ENCODE measurements at regions not wholly inside any gene's neighbourhood (a gene's known extent, or its start where the extent isn't known, plus 50 kb on each side); places are given as distances from the start of the nearest gene placed in this dataset.

DNA sequence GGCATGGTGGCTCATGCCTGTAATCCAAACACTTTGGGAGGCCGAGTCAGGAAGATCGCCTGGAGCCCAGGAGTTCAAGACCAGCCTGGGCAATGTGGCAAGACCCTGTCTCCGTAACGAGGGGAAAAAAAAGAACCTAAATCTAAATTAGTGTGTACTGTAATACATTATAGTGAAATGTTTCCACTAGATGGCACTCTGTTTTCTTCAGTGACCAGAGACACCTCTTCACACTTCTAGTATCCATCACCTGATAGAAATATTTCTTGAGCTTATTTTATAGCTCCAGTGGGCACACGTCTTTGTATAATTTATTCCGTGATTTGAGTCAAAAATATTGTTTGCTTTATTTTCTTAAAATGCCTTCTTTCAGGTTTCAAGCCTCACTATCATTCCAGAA, 600.9 kb upstream of the DIPK2B start:
- POLR2A ChIA-PET = no interaction called here
- TF ChIP-seq, protein P1, sequence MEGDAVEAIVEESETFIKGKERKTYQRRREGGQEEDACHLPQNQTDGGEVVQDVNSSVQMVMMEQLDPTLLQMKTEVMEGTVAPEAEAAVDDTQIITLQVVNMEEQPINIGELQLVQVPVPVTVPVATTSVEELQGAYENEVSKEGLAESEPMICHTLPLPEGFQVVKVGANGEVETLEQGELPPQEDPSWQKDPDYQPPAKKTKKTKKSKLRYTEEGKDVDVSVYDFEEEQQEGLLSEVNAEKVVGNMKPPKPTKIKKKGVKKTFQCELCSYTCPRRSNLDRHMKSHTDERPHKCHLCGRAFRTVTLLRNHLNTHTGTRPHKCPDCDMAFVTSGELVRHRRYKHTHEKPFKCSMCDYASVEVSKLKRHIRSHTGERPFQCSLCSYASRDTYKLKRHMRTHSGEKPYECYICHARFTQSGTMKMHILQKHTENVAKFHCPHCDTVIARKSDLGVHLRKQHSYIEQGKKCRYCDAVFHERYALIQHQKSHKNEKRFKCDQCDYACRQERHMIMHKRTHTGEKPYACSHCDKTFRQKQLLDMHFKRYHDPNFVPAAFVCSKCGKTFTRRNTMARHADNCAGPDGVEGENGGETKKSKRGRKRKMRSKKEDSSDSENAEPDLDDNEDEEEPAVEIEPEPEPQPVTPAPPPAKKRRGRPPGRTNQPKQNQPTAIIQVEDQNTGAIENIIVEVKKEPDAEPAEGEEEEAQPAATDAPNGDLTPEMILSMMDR (IDR thresholded peaks at IDR 0.05 in 2 of 3, conservative IDR thresholded peaks at IDR 0.05 in 1 of 3; ENCODE audit: insufficient read depth in 2 of 3, low read depth in 1 of 3, low read length in 3 of 3) = peak in 1 of 3 experiments; percentile 37; a peak in 2 of 6 replicates
- TF ChIP-seq, protein P2, sequence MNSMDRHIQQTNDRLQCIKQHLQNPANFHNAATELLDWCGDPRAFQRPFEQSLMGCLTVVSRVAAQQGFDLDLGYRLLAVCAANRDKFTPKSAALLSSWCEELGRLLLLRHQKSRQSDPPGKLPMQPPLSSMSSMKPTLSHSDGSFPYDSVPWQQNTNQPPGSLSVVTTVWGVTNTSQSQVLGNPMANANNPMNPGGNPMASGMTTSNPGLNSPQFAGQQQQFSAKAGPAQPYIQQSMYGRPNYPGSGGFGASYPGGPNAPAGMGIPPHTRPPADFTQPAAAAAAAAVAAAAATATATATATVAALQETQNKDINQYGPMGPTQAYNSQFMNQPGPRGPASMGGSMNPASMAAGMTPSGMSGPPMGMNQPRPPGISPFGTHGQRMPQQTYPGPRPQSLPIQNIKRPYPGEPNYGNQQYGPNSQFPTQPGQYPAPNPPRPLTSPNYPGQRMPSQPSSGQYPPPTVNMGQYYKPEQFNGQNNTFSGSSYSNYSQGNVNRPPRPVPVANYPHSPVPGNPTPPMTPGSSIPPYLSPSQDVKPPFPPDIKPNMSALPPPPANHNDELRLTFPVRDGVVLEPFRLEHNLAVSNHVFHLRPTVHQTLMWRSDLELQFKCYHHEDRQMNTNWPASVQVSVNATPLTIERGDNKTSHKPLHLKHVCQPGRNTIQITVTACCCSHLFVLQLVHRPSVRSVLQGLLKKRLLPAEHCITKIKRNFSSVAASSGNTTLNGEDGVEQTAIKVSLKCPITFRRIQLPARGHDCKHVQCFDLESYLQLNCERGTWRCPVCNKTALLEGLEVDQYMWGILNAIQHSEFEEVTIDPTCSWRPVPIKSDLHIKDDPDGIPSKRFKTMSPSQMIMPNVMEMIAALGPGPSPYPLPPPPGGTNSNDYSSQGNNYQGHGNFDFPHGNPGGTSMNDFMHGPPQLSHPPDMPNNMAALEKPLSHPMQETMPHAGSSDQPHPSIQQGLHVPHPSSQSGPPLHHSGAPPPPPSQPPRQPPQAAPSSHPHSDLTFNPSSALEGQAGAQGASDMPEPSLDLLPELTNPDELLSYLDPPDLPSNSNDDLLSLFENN (IDR thresholded peaks at IDR 0.05; ENCODE audit: low read depth in 2 of 2, low read length in 2 of 2) = no peak
- no peak for TF ChIP-seq TAF9B (IDR thresholded peaks at IDR 0.05; ENCODE audit: partially characterized antibody)
- TF ChIP-seq MCM5 (IDR thresholded peaks at IDR 0.05; ENCODE audit: low read depth) = no peak
- TF ChIP-seq FOS (IDR thresholded peaks at IDR 0.05; ENCODE audit: extremely low read depth, insufficient read length) = no peak
- no peak for TF ChIP-seq TBP (optimal IDR thresholded peaks at IDR 0.05; ENCODE audit: low read depth, low read length)
- TF ChIP-seq RAD21 (CRISPR knock-in tag; conservative IDR thresholded peaks at IDR 0.05 in 1 of 2, IDR thresholded peaks at IDR 0.05 in 1 of 2) = peak in 1 of 2 experiments; percentile 32; a peak in 2 of 4 replicates
- TF ChIP-seq ZNF274 (IDR thresholded peaks at IDR 0.05; ENCODE audit: borderline replicate concordance, low read depth, low read length) = no peak

More for the DNA sequence above, 600.9 kb upstream of the DIPK2B start:
- H3K36me3 ChIP-seq (ENCODE audit: control insufficient read depth, insufficient read depth, low read length) = no peaks in the 10 kb centered on the region
- no peaks in the 10 kb centered on the region for H3K9me1 ChIP-seq (ENCODE audit: control insufficient read depth, insufficient read depth, low read length)
- CTCF ChIA-PET (ENCODE audit: low intra/inter-chr PET ratio) = no interaction called here
- no peaks in the 10 kb centered on the region for H3K79me2 ChIP-seq (ENCODE audit: control insufficient read depth, insufficient read depth, low read length)
- H2AFZ ChIP-seq (ENCODE audit: low read depth, low read length) = no peak overlapping the region
- in situ Hi-C loops (cut with MboI) = no loop called here
- no peaks in the 10 kb centered on the region for H3K4me1 ChIP-seq (replicated peaks in 1 of 2; ENCODE audit: control insufficient read depth in 2 of 2, insufficient read depth in 2 of 2, low read length in 2 of 2)
- no peak overlapping the region for H3K4me2 ChIP-seq (ENCODE audit: insufficient read depth, low read length)
- intact Hi-C loops (cut with micrococcal nuclease) = loop anchor here (5.0 kb wide), 1 partner anchor 606 kb away; no protein-coding TSS in a partner anchor
- no peak overlapping the region for H3K4me3 ChIP-seq
- no peaks in the 10 kb centered on the region for H4K20me1 ChIP-seq (replicated peaks; ENCODE audit: control insufficient read depth, insufficient read depth, low read length)
- no TSS peak for BruUV-seq (replicated peaks)
- no peaks in the 10 kb centered on the region for H3K27me3 ChIP-seq (ENCODE audit: control insufficient read depth in 2 of 2, insufficient read depth in 2 of 2, low read length in 2 of 2)
- no peak overlapping the region for H3K27ac ChIP-seq (ENCODE audit: extremely low read depth, low read depth, low read length)
- 0% methylated on average over 6 of the region's 6 CpGs for WGBS (ENCODE audit: insufficient coverage, low coverage, missing lambda C conversion rate)
- FAIRE-seq (no peak), DNase-seq (ENCODE audit: extremely low read depth in 1 of 4, low spot score in 3 of 4) (peak in 1 of 4 experiments; percentile 15), ATAC-seq (peak; percentile 70; the same call in 2 of the 3 replicates)
- H3K9ac ChIP-seq (ENCODE audit: insufficient read depth in 1 of 2, low read depth in 2 of 2, low read length in 2 of 2) = no peak overlapping the region
- H3K9me3 ChIP-seq (replicated peaks; ENCODE audit: control insufficient read depth, insufficient read depth, low read depth, low read length) = no peaks in the 10 kb centered on the region
